DMS 273 treated with DMSO at 0.1 percent for 48 hours (cell line): ENCODE measurements at regions not wholly inside any gene's neighbourhood (a gene's known extent, or its start where the extent isn't known, plus 50 kb on each side); places are given as distances from the start of the nearest gene placed in this dataset.

Experiments used
- DNase-seq: peaks from one replicate; lab custom pipeline; 2025; lab: John Stamatoyannopoulos, UW

GRCh38 chr6:95243053-95243452 lies 334.3 kb upstream of the MANEA start:
- no peak for DNase-seq

DNA sequence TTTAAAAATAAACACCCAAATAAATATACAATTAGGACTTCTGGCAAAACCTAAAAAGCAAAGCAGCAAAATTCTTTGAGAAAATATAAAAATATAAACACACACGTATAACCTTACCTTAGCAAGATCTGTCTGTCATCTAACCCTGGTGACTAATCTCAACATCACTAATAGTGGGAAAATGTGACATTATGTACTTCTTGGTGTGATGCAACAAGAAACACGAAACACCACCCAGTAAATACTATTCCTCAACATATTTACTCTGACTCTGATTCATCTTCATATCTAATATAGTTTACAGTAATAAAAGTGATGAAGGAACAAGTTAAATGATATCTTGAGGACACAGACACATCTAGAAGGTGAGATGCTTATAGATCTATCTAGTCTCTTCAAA lies 332.6 kb upstream of the MANEA start:
- no peak for DNase-seq

- DNase-seq: peak; percentile 10
Observed at GRCh38 chr6:95248499-95248898, 328.8 kb upstream of the MANEA start.

GRCh38 chr6:95249175-95249574 lies 328.2 kb upstream of the MANEA start:
- DNase-seq: no peak

- no peak for DNase-seq
Observed at GRCh38 chr6:95249661-95250060, 327.7 kb upstream of the MANEA start.

GRCh38 chr6:95263840-95264239 lies 313.5 kb upstream of the MANEA start:
- no peak for DNase-seq

- DNase-seq: no peak
Observed at GRCh38 chr6:95266537-95267258, 310.6 kb upstream of the MANEA start.

- DNase-seq: no peak
Observed at GRCh38 chr6:95274686-95275235, 302.6 kb upstream of the MANEA start.

- peak; percentile 43 for DNase-seq
Observed at GRCh38 chr6:95279616-95280015, 297.7 kb upstream of the MANEA start.

DNA sequence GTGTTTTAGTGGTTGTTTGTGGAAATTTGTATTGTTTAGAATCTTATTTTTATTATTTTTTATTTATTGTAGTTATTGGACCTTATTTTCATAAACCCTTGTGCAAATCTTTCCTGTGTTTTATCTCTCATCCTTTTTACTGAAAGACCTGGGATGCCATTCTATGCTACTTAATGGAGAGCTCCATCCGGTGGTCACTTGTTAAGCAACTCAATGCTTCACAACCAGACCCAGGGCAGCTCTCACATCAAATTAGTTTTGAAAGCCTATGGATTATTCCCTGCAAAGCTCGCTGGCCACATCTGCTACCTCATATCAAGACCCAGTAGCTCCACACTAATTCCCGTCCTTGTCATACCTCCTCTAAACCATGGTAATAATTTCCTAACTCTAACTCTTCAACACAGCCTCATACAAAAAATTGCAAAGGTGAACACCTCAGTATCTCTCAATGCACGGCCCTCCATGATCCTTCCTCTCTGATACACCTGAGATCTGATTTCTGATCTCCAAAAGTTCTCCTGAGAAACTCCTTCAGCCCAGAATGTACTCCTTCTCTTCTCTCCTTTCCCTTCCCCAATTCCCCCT lies 296.6 kb upstream of the MANEA start:
- peak; percentile 25 for DNase-seq

DNA sequence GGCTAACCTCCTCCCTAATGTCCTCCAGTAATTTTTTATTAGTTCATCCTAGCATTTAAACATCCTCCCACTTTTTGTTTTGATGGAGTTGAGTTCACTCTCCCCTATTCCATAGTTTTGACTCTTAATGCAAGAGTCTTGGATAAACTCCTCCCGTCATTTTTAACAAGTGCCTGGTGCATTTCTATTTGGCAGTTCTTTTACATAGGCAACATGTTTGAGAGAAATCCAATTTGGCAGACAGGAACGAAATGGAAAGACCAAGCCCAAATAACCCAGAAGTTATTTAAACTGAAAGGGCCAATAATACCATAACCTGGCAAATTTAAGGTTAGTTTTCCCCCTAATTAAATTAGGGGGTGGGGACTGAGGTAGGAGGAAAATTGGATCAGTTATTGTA lies 291.5 kb upstream of the MANEA start:
- no peak for DNase-seq

- DNase-seq: peak; percentile 73
Observed at GRCh38 chr6:95286874-95287273, 290.5 kb upstream of the MANEA start.

- DNase-seq: no peak
Observed at GRCh38 chr6:95288251-95288650, 289.1 kb upstream of the MANEA start.

DNA sequence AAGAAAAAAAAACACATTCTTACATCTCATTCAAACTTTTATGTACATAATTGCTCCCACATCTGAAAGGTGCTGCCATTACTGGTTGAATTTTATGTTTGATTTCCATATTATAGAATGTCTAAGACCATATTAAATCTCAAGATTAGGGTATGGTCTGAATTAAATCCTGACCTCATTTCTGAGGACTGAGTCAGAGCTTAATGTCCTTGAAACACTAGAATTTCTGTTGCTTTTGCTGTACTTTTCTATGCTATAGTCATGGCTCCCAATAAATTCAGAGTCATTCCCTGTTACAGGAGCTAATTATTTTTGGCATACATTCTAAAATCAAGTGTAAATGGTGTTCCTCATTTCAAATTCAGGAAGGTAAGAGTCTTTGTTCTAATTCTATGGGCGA lies 285.3 kb upstream of the MANEA start:
- DNase-seq: no peak

DNA sequence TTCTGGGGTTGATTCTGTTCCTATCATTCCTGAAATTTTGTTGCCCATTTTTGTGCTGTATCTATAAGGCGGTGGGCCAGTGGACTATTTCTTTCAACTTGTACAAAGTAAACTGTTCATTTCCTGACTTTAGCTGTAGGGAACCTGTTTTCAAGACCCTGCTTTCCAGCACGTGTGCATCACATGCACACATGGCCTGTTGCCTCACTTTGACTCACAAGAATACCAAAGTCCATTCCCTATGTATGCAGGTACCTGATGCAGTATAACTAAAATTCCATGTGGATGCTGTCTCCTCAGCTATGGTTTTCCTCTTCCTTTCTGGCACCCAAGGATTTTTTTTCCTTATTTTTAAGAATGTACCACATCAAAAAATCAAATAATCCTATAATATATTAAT lies 284.1 kb upstream of the MANEA start:
- DNase-seq: no peak

GRCh38 chr6:95294043-95294442 lies 283.3 kb upstream of the MANEA start:
- DNase-seq: no peak

- DNase-seq: no peak
Observed at GRCh38 chr6:95309545-95309944, 267.8 kb upstream of the MANEA start.

GRCh38 chr6:95318137-95318536 lies 259.2 kb upstream of the MANEA start:
- DNase-seq: peak; percentile 53

- peak; percentile 96 for DNase-seq
Observed at GRCh38 chr6:95321126-95321525, 256.2 kb upstream of the MANEA start.

DNA sequence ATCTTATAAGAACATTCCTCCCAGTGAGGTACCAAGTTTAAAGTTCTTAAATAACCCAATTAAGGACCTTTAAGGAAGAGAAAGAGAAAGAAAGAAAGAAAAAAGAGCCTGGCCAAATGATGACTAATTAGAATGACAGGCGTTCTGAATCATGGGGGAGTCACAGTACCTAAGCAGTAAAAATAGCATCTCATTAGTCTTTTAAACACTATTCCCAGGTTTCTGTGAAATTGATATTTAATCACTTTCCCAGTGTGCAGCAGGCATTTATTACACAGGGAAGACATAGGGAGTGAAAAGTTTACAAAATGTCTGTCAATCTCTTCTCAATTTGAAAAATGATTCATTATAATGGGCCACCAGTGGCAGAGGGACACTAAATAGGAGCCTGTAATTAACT lies 251.4 kb upstream of the MANEA start:
- peak; percentile 35 for DNase-seq

GRCh38 chr6:95328231-95328630 lies 249.1 kb upstream of the MANEA start:
- DNase-seq: no peak

DNA sequence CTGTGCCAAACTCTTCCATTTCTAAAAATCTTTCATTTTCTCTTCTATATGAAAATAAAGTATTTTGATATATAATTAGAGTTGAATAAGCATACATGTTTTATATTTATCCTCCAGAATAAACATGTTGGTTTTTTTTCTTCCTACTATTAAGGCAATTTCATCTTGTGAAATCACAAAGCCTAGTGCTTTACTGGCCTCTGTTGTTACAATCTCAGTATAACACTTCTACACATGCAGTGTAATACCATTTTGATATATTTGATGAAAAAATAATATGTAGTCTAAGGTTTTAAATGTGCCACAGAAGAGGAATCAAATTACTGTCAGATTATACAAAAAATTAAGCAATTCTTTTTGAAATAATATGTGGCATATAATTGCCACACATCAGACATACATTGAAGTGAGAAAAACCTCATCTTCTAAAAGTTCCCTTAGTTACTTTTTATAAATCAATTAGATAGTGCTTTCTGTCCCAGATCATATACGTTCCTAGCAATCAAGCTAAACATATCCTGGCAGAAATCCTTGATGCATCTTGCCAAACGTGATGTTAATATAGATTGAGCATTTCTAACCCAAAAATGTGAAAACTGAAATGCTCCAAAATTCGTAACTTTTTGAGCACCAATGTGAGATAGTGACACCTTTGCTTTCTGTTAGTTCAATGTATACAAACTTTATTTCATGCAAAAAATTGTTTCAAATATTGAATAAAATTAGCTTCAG lies 225.1 kb upstream of the MANEA start:
- no peak for DNase-seq

DNA sequence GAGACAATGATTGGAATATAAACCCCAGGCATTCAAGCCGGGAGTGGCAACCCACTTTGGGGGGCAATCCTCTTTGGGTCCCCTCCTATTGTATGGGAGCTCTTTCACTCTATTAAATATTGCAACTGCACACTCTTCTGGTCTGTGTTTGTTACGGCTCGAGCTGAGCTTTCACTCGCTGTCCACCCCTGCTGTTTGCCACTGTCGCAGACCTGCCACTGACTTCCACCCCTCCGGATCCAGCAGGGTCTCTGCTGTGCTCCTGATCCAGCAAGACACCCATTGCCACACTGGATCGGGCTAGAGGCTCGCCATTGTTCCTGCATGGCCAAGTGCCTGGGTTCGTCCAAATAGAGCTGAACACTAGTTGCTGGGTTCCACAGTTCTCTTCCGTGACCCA lies 222.8 kb upstream of the MANEA start:
- no peak for DNase-seq
